CD8-positive, alpha-beta memory T cell (primary cell): ENCODE measurements at regions not wholly inside any gene's neighbourhood (a gene's known extent, or its start where the extent isn't known, plus 50 kb on each side); places are given as distances from the start of the nearest gene placed in this dataset.
A peak's percentile ranks its signal among the peaks of the same experiment; 100 is the strongest.

Experiments used
- CTCF ChIA-PET: fragments of 350-600 bp; sonication (Branson Sonifier 250); formaldehyde crosslinking; loops from one replicate; lab custom pipeline; 2021; ENCODE audit warnings: antibody characterized with exemption; lab: Charles Lee
- POLR2A ChIA-PET: fragments of 350-600 bp; sonication (Branson Sonifier 250); formaldehyde crosslinking; loops from one replicate; lab custom pipeline; 2021; ENCODE audit warnings: antibody characterized with exemption; lab: Charles Lee
- DNase-seq, 5 donors: peaks; one replicate each; pipeline versions ENCODE4 v3.0.0 to v3.0.0-alpha.2; 2020 to 2022; ENCODE audit warnings: mixed read lengths in 1 of 5
- H3K27ac ChIP-seq: one replicate; pipeline ENCODE4 v1.7.0; 2013; ENCODE audit warnings: low read depth, mild to moderate bottlenecking, low read length, moderate library complexity
- H3K27me3 ChIP-seq: 2 replicates; pipeline ENCODE4 v1.7.0; 2013; ENCODE audit warnings: low read length, mild to moderate bottlenecking; ENCODE audit not compliant: insufficient read depth, poor library complexity, severe bottlenecking
- H3K36me3 ChIP-seq: 2 replicates; pipeline ENCODE4 v1.7.0; 2013; ENCODE audit warnings: mild to moderate bottlenecking, low read length, moderate library complexity; ENCODE audit not compliant: insufficient read depth
- H3K4me1 ChIP-seq: 2 replicates; pipeline ENCODE4 v1.7.0; 2013; ENCODE audit warnings: mild to moderate bottlenecking, low read length, moderate library complexity; ENCODE audit not compliant: insufficient read depth
- H3K4me3 ChIP-seq: 2 replicates; pipeline ENCODE4 v1.7.0; 2013; ENCODE audit warnings: mild to moderate bottlenecking, low read length
- H3K9me3 ChIP-seq: 2 replicates; pipeline ENCODE4 v1.7.0; 2013; ENCODE audit warnings: mild to moderate bottlenecking, low read length
- H3K27ac Mint-ChIP-seq, 8 donors: one replicate each; pipeline ENCODE4 v1.8.0; 2020 to 2021; ENCODE audit warnings: mixed read lengths in 8 of 8, mild to moderate bottlenecking in 6 of 8, inconsistent platforms in 3 of 8, moderate library complexity in 3 of 8
- H3K27me3 Mint-ChIP-seq, 2 donors: one replicate each; pipeline ENCODE4 v1.8.0; 2020 to 2021; ENCODE audit warnings: mixed read lengths in 2 of 2, mild to moderate bottlenecking in 1 of 2, moderate library complexity in 1 of 2
- H3K36me3 Mint-ChIP-seq, 3 donors: one replicate each; pipeline ENCODE4 v1.8.0; 2020 to 2021; ENCODE audit warnings: mixed read lengths in 3 of 3, inconsistent platforms in 1 of 3, mild to moderate bottlenecking in 1 of 3
- H3K4me1 Mint-ChIP-seq, 3 donors: one replicate each; pipeline ENCODE4 v1.8.0; 2020 to 2021; ENCODE audit warnings: mixed read lengths in 3 of 3, inconsistent platforms in 1 of 3, mild to moderate bottlenecking in 1 of 3
- H3K4me3 Mint-ChIP-seq, 7 donors: one replicate each; pipeline ENCODE4 v1.8.0; 2020 to 2021; ENCODE audit warnings: mixed read lengths in 7 of 7, mild to moderate bottlenecking in 6 of 7, moderate library complexity in 4 of 7, inconsistent platforms in 2 of 7
- H3K9me3 Mint-ChIP-seq, 5 donors: one replicate each; pipeline ENCODE4 v1.8.0; 2020 to 2022; ENCODE audit warnings: mixed read lengths in 5 of 5, mild to moderate bottlenecking in 3 of 5, moderate library complexity in 2 of 5, inconsistent platforms in 1 of 5

- Histone ChIP-seq H3K4me3 (no peak overlapping the region), H3K27me3 (no peaks in the 10 kb centered on the region), H3K27ac (no peak overlapping the region), H3K36me3 (no peaks in the 10 kb centered on the region), H3K9me3 (no peaks in the 10 kb centered on the region), H3K4me1 (no peaks in the 10 kb centered on the region)
- POLR2A ChIA-PET, result no interaction called here
- no peaks in the 10 kb centered on the region for H3K4me1 Mint-ChIP-seq
- H3K9me3 Mint-ChIP-seq, result peaks cover 0 to 4% (median 2%) of the 10 kb centered on the region in 5 donors
- no peaks in the 10 kb centered on the region for H3K36me3 Mint-ChIP-seq
- peak overlapping the region in 1 of 8 donors; percentile 22 for H3K27ac Mint-ChIP-seq
- DNase-seq, result no peak
- CTCF ChIA-PET, result no interaction called here
- H3K4me3 Mint-ChIP-seq, result no peak overlapping the region
- peaks cover 4 to 7% of the 10 kb centered on the region in 2 donors for H3K27me3 Mint-ChIP-seq
Measured at GRCh38 chr18:61748004-61748403, 144.8 kb downstream of the RNF152 start.

- H3K9me3 ChIP-seq, result no peaks in the 10 kb centered on the region
- no peaks in the 10 kb centered on the region for H3K4me1 ChIP-seq
- Mint-ChIP-seq H3K27me3 (peaks cover 1 to 6% of the 10 kb centered on the region in 2 donors), H3K9me3 (peaks cover 0 to 2% (median 0%) of the 10 kb centered on the region in 5 donors), H3K4me1 (no peaks in the 10 kb centered on the region), H3K4me3 (no peak overlapping the region), H3K36me3 (no peaks in the 10 kb centered on the region), H3K27ac (no peak overlapping the region)
- H3K27ac ChIP-seq, result no peak overlapping the region
- no peak overlapping the region for H3K4me3 ChIP-seq
- no peaks in the 10 kb centered on the region for H3K36me3 ChIP-seq
- ChIA-PET POLR2A (no interaction called here), CTCF (no interaction called here)
- no peak for DNase-seq
- H3K27me3 ChIP-seq, result no peaks in the 10 kb centered on the region
Measured at GRCh38 chr18:61743775-61744531, 148.9 kb downstream of the RNF152 start.

- no peak for DNase-seq
- Histone ChIP-seq H3K36me3 (no peaks in the 10 kb centered on the region), H3K4me3 (no peak overlapping the region), H3K27me3 (no peaks in the 10 kb centered on the region), H3K9me3 (no peaks in the 10 kb centered on the region), H3K4me1 (no peaks in the 10 kb centered on the region), H3K27ac (no peak overlapping the region)
- ChIA-PET POLR2A (no interaction called here), CTCF (no interaction called here)
- H3K4me1 Mint-ChIP-seq, result no peaks in the 10 kb centered on the region
- peaks cover 0 to 2% (median 0%) of the 10 kb centered on the region in 5 donors for H3K9me3 Mint-ChIP-seq
- no peaks in the 10 kb centered on the region for H3K36me3 Mint-ChIP-seq
- no peak overlapping the region for H3K27ac Mint-ChIP-seq
- H3K27me3 Mint-ChIP-seq, result peaks cover 0 to 2% of the 10 kb centered on the region in 2 donors
- H3K4me3 Mint-ChIP-seq, result no peak overlapping the region
Measured at GRCh38 chr18:61742565-61743429, 150.0 kb downstream of the RNF152 start.

- H3K4me3 ChIP-seq, result no peak overlapping the region
- no peak for DNase-seq
- H3K4me3 Mint-ChIP-seq, result no peak overlapping the region
- no peaks in the 10 kb centered on the region for H3K9me3 ChIP-seq
- no peaks in the 10 kb centered on the region for H3K4me1 ChIP-seq
- H3K27ac ChIP-seq, result no peak overlapping the region
- ChIA-PET CTCF (no interaction called here), POLR2A (no interaction called here)
- peaks cover 0 to 2% (median 0%) of the 10 kb centered on the region in 5 donors for H3K9me3 Mint-ChIP-seq
- no peaks in the 10 kb centered on the region for H3K36me3 Mint-ChIP-seq
- peaks cover 0 to 2% of the 10 kb centered on the region in 2 donors for H3K27me3 Mint-ChIP-seq
- H3K27me3 ChIP-seq, result no peaks in the 10 kb centered on the region
- no peaks in the 10 kb centered on the region for H3K4me1 Mint-ChIP-seq
- no peak overlapping the region for H3K27ac Mint-ChIP-seq
- no peaks in the 10 kb centered on the region for H3K36me3 ChIP-seq
Measured at GRCh38 chr18:61741881-61742454, 150.8 kb downstream of the RNF152 start.

GRCh38 chr18:61738488-61738887 is 154.3 kb downstream of the RNF152 start:
- Mint-ChIP-seq H3K4me1 (no peaks in the 10 kb centered on the region), H3K27me3 (peaks cover 2 to 10% of the 10 kb centered on the region in 2 donors), H3K4me3 (no peak overlapping the region), H3K27ac (no peak overlapping the region), H3K9me3 (no peaks in the 10 kb centered on the region), H3K36me3 (no peaks in the 10 kb centered on the region)
- no peak for DNase-seq
- ChIA-PET CTCF (no interaction called here), POLR2A (no interaction called here)
- H3K9me3 ChIP-seq, result no peaks in the 10 kb centered on the region
- no peaks in the 10 kb centered on the region for H3K36me3 ChIP-seq
- H3K27me3 ChIP-seq, result no peaks in the 10 kb centered on the region
- no peak overlapping the region for H3K4me3 ChIP-seq
- no peaks in the 10 kb centered on the region for H3K4me1 ChIP-seq
- H3K27ac ChIP-seq, result no peak overlapping the region

GRCh38 chr18:61738042-61738441 is 154.8 kb downstream of the RNF152 start:
- DNase-seq, result no peak
- CTCF ChIA-PET, result no interaction called here
- Histone ChIP-seq H3K4me1 (no peaks in the 10 kb centered on the region), H3K4me3 (no peak overlapping the region), H3K27ac (no peak overlapping the region), H3K27me3 (no peaks in the 10 kb centered on the region), H3K9me3 (no peaks in the 10 kb centered on the region), H3K36me3 (no peaks in the 10 kb centered on the region)
- Mint-ChIP-seq H3K36me3 (no peaks in the 10 kb centered on the region), H3K27ac (no peak overlapping the region), H3K4me1 (no peaks in the 10 kb centered on the region), H3K9me3 (no peaks in the 10 kb centered on the region), H3K4me3 (no peak overlapping the region), H3K27me3 (peaks cover 2 to 13% of the 10 kb centered on the region in 2 donors)
- POLR2A ChIA-PET, result no interaction called here

- no peak for DNase-seq
- Histone ChIP-seq H3K36me3 (no peaks in the 10 kb centered on the region), H3K27me3 (no peaks in the 10 kb centered on the region), H3K9me3 (no peaks in the 10 kb centered on the region), H3K27ac (no peak overlapping the region), H3K4me3 (no peak overlapping the region), H3K4me1 (no peaks in the 10 kb centered on the region)
- H3K9me3 Mint-ChIP-seq, result no peaks in the 10 kb centered on the region
- POLR2A ChIA-PET, result no interaction called here
- CTCF ChIA-PET, result no interaction called here
- no peak overlapping the region for H3K4me3 Mint-ChIP-seq
- no peaks in the 10 kb centered on the region for H3K4me1 Mint-ChIP-seq
- H3K27me3 Mint-ChIP-seq, result peaks cover 6 to 20% of the 10 kb centered on the region in 2 donors
- no peak overlapping the region for H3K27ac Mint-ChIP-seq
- no peaks in the 10 kb centered on the region for H3K36me3 Mint-ChIP-seq
Measured at GRCh38 chr18:61736133-61736532, 156.7 kb downstream of the RNF152 start.

GRCh38 chr18:61735564-61736102 is 157.2 kb downstream of the RNF152 start:
- POLR2A ChIA-PET, result no interaction called here
- CTCF ChIA-PET, result no interaction called here
- Histone ChIP-seq H3K9me3 (no peaks in the 10 kb centered on the region), H3K4me3 (no peak overlapping the region), H3K27me3 (no peaks in the 10 kb centered on the region), H3K4me1 (no peaks in the 10 kb centered on the region), H3K36me3 (no peaks in the 10 kb centered on the region), H3K27ac (no peak overlapping the region)
- Mint-ChIP-seq H3K36me3 (no peaks in the 10 kb centered on the region), H3K27ac (no peak overlapping the region), H3K4me3 (no peak overlapping the region), H3K27me3 (peaks cover 6 to 20% of the 10 kb centered on the region in 2 donors), H3K4me1 (no peaks in the 10 kb centered on the region), H3K9me3 (no peaks in the 10 kb centered on the region)
- DNase-seq, result no peak
